ENCODE measurements at regions not wholly inside any gene's neighbourhood (a gene's known extent, or its start where the extent isn't known, plus 50 kb on each side); places are given as distances from the start of the nearest gene placed in this dataset.
"Not testable (repeated sequence)": the region's sequence is repeated elsewhere in the genome, so short reads cannot be mapped to it uniquely, and the experiment has no call there.

DNA sequence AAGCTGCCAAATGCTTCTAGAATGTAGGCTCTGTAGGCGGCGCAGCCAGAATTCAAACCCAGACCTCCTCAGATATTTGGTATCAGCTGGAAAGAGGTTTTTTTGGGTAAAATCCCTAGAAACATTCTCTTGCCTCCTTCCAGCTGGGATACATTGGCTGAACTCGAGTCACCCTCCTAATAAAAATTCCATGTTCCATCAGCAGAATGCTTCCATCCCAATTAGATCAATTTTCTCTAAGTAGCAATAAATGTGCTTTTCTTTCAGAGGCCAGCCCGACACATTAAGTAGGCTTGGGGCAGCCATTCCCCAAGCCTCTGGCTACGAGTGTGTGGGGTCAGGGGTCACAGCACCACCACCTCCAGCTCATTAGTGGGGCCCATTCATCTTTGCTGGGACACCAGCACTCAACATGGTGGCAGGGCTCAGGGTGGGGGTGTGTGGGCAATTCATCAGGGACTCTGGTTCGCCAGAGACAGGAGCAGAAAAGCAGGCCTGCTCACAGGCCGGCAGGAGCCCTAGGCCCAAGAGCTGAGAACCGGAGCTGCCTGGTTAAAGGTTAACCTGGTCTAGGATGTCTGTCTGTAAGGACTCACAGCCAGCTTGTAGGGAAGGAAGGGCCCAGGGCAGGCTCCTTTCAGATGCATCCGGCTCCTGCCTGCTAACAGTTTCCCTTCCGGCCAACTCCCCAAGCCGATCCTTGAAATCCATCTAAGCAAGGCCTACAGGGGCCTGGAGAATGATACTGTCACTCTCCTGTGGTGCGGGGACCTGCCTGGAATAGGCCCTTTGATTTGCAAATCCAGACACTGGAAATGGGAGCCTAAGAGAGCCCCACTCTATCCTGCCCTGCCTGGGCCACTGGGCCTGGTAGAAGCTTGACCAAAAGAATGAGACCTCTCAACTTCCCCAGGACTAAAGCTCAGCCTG, 159.1 kb upstream of the TOP1 start:
- CTCF ChIA-PET = interaction anchor here (0.8 to 1.6 kb wide), 2 partner anchors 31 to 69 kb away, joined by 3 read pairs; no protein-coding TSS in a partner anchor
- BruUV-seq (replicated peaks) = no TSS peak

GRCh38 chr20:40875116-40876085, 153.2 kb upstream of the TOP1 start:
- no peaks in the 10 kb centered on the region for H3K4me1 Mint-ChIP-seq (ENCODE audit: insufficient read depth, unreplicated experiment)
- no peak overlapping the region for H3K4me3 Mint-ChIP-seq (ENCODE audit: unreplicated experiment)
- no TSS peak for BruUV-seq (replicated peaks)
- CTCF ChIA-PET = interaction anchor here (0.6 kb wide), 1 partner anchor 1049 kb away, joined by 4 read pairs; no protein-coding TSS in a partner anchor
- no peak overlapping the region for H3K27ac Mint-ChIP-seq (ENCODE audit: low read depth, unreplicated experiment)
- intact Hi-C loops (cut with micrococcal nuclease) = no loop called here
- POLR2A ChIA-PET = no interaction called here
- TF ChIP-seq, protein P1, sequence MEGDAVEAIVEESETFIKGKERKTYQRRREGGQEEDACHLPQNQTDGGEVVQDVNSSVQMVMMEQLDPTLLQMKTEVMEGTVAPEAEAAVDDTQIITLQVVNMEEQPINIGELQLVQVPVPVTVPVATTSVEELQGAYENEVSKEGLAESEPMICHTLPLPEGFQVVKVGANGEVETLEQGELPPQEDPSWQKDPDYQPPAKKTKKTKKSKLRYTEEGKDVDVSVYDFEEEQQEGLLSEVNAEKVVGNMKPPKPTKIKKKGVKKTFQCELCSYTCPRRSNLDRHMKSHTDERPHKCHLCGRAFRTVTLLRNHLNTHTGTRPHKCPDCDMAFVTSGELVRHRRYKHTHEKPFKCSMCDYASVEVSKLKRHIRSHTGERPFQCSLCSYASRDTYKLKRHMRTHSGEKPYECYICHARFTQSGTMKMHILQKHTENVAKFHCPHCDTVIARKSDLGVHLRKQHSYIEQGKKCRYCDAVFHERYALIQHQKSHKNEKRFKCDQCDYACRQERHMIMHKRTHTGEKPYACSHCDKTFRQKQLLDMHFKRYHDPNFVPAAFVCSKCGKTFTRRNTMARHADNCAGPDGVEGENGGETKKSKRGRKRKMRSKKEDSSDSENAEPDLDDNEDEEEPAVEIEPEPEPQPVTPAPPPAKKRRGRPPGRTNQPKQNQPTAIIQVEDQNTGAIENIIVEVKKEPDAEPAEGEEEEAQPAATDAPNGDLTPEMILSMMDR (IDR thresholded peaks at IDR 0.05; ENCODE audit: unreplicated experiment) = no peak
- no peak for DNase-seq (ENCODE audit: unreplicated experiment)
- H3K9me3 Mint-ChIP-seq (ENCODE audit: unreplicated experiment) = peaks cover 1% of the 10 kb centered on the region
- H3K27me3 Mint-ChIP-seq (ENCODE audit: insufficient read depth, unreplicated experiment) = no peaks in the 10 kb centered on the region
- no peaks in the 10 kb centered on the region for H3K36me3 Mint-ChIP-seq (ENCODE audit: insufficient read depth, unreplicated experiment)

More for the DNA sequence above, 159.1 kb upstream of the TOP1 start:
- TF ChIP-seq, protein P1 (IDR thresholded peaks at IDR 0.05; ENCODE audit: unreplicated experiment) = no peak
- no peaks in the 10 kb centered on the region for H3K4me1 Mint-ChIP-seq (ENCODE audit: insufficient read depth, unreplicated experiment)
- no peaks in the 10 kb centered on the region for H3K36me3 Mint-ChIP-seq (ENCODE audit: insufficient read depth, unreplicated experiment)
- H3K27ac Mint-ChIP-seq (ENCODE audit: low read depth, unreplicated experiment) = no peak overlapping the region
- no peak overlapping the region for H3K4me3 Mint-ChIP-seq (ENCODE audit: unreplicated experiment)
- POLR2A ChIA-PET = interaction anchor here (0.6 kb wide), 1 partner anchor 51 kb away, joined by 3 read pairs; no protein-coding TSS in a partner anchor
- H3K27me3 Mint-ChIP-seq (ENCODE audit: insufficient read depth, unreplicated experiment) = no peaks in the 10 kb centered on the region
- intact Hi-C loops (cut with micrococcal nuclease) = no loop called here
- no peaks in the 10 kb centered on the region for H3K9me3 Mint-ChIP-seq (ENCODE audit: unreplicated experiment)
- DNase-seq (ENCODE audit: unreplicated experiment) = no peak

DNA sequence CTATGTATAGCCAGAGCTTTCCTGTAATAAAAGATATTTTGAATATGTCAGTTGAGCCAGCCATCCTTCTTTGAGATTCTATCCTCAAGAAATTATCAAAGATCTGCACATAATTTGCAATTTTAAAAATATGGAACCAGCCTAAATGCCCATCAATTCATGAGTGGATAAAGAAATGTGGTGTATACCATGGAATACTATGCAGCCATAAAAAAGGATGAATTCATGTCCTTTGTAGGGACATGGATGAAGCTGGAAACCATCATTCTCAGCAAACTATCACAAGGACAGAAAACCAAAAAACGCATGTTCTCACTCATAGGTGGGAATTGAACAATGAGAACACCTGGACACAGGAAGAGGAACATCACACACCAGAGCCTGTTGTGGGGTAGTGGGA, 150.5 kb upstream of the TOP1 start:
- H3K36me3 Mint-ChIP-seq (ENCODE audit: insufficient read depth, unreplicated experiment); intact Hi-C loops (cut with micrococcal nuclease); BruUV-seq (replicated peaks); POLR2A ChIA-PET; H3K9me3 Mint-ChIP-seq (ENCODE audit: unreplicated experiment); H3K4me3 Mint-ChIP-seq (ENCODE audit: unreplicated experiment); H3K27ac Mint-ChIP-seq (ENCODE audit: low read depth, unreplicated experiment); H3K4me1 Mint-ChIP-seq (ENCODE audit: insufficient read depth, unreplicated experiment); DNase-seq (ENCODE audit: unreplicated experiment); H3K27me3 Mint-ChIP-seq (ENCODE audit: insufficient read depth, unreplicated experiment): not testable (repeated sequence)
- CTCF ChIA-PET = interaction anchor here (0.5 kb wide), 1 partner anchor 709 kb away, joined by 3 read pairs; no protein-coding TSS in a partner anchor

DNA sequence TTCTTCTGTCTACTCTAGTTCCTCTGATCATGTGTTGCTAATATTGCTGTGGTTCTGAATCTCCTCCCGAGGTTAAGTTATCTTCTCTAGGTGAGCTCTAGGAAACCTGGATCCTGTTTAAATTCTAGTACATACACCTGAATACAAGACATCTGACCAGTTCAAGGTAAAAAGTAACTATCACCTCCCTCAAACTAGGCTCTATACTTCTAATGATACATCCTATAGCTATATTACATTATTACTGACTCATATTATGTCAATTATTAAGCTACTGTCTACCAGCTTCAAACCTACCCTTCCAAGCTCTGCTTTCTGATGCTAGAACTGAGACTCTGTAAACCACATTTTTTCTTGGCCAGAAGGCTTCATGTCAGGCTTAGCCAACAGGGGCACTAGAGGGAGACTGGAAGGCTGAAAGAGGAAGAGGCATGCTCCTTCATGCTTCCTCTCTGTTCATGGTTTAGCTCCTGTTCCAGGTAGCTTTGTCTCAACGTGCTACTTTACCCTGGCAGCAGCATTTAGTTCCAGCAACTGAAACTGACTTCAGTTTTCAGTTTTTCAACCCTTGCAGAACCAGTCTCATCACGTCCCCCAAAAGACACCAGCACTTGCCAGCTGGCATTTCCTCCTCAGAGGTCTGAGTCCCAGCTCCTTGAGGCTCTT, 148.4 kb upstream of the TOP1 start:
- POLR2A ChIA-PET = no interaction called here
- H3K36me3 Mint-ChIP-seq (ENCODE audit: insufficient read depth, unreplicated experiment) = no peaks in the 10 kb centered on the region
- intact Hi-C loops (cut with micrococcal nuclease) = no loop called here
- TF ChIP-seq, protein P1 (IDR thresholded peaks at IDR 0.05; ENCODE audit: unreplicated experiment) = no peak
- BruUV-seq (replicated peaks) = no TSS peak
- no peaks in the 10 kb centered on the region for H3K27me3 Mint-ChIP-seq (ENCODE audit: insufficient read depth, unreplicated experiment)
- H3K4me3 Mint-ChIP-seq (ENCODE audit: unreplicated experiment) = no peak overlapping the region
- no peaks in the 10 kb centered on the region for H3K4me1 Mint-ChIP-seq (ENCODE audit: insufficient read depth, unreplicated experiment)
- no peak for DNase-seq (ENCODE audit: unreplicated experiment)
- H3K9me3 Mint-ChIP-seq (ENCODE audit: unreplicated experiment) = peaks cover 7% of the 10 kb centered on the region
- CTCF ChIA-PET = interaction anchor here (0.6 to 1.0 kb wide), 3 partner anchors 24 to 1074 kb away, joined by 3 to 6 read pairs (median 3); no protein-coding TSS in a partner anchor
- H3K27ac Mint-ChIP-seq (ENCODE audit: low read depth, unreplicated experiment) = no peak overlapping the region
